ENCODE measurements at regions not wholly inside any gene's neighbourhood (a gene's known extent, or its start where the extent isn't known, plus 50 kb on each side); places are given as distances from the start of the nearest gene placed in this dataset.

DNA sequence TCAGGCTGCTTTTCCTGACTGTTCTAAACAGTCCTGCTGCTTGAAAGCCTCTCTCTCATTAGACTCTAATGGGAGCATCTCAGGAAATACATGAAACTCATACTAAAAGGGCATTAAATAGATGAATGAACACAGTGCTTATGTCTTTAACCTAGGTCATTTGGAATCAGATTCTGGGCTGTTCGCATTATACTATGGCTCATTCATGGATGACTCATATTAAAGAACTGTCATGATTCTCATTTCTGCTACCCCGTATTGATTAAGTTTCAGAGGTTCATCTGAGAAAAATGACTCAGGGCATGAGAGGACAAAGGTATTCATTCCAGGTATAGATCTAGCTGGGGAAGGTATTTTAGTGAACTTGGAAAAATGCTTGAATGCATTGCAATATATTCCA lies 335.5 kb downstream of the GJA1 start:
- TF ChIP-seq, protein P1, sequence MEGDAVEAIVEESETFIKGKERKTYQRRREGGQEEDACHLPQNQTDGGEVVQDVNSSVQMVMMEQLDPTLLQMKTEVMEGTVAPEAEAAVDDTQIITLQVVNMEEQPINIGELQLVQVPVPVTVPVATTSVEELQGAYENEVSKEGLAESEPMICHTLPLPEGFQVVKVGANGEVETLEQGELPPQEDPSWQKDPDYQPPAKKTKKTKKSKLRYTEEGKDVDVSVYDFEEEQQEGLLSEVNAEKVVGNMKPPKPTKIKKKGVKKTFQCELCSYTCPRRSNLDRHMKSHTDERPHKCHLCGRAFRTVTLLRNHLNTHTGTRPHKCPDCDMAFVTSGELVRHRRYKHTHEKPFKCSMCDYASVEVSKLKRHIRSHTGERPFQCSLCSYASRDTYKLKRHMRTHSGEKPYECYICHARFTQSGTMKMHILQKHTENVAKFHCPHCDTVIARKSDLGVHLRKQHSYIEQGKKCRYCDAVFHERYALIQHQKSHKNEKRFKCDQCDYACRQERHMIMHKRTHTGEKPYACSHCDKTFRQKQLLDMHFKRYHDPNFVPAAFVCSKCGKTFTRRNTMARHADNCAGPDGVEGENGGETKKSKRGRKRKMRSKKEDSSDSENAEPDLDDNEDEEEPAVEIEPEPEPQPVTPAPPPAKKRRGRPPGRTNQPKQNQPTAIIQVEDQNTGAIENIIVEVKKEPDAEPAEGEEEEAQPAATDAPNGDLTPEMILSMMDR (IDR thresholded peaks at IDR 0.05 in 2 of 3, conservative IDR thresholded peaks at IDR 0.05 in 1 of 3; ENCODE audit: control insufficient read depth in 2 of 3, extremely low read depth in 1 of 3, insufficient read depth in 1 of 3, low read depth in 3 of 3, low read length in 3 of 3): no peak
- TF ChIP-seq BRCA1 (IDR thresholded peaks at IDR 0.05; ENCODE audit: low read depth, low read length): no peak
- no peak for TF ChIP-seq POLR2AphosphoS5 (IDR thresholded peaks at IDR 0.05; ENCODE audit: low read length)
- TF ChIP-seq TBL1XR1 (IDR thresholded peaks at IDR 0.05; ENCODE audit: low read depth, low read length): no peak

All from GM12878 (cell line).